A549 (cell line): ENCODE measurements at regions not wholly inside any gene's neighbourhood (a gene's known extent, or its start where the extent isn't known, plus 50 kb on each side); places are given as distances from the start of the nearest gene placed in this dataset.

Source experiments
- CBX8 ChIP-seq: fragments of 200-600 bp; sonication (generic); IDR thresholded peaks from 2 replicates; pipeline ENCODE4 v1.6.1; 2016
- CTCF ChIP-seq: fragments of >200 bp; sonication (Bioruptor Twin); formaldehyde crosslinking; IDR thresholded peaks from 3 replicates; pipeline ENCODE4 v1.5.1; 2016
- EP300 ChIP-seq, 2 experiments: fragments of >200 bp; sonication (Bioruptor Twin); formaldehyde crosslinking; IDR thresholded peaks; 2 replicates in 1 of 2; 3 replicates in 1 of 2; pipeline ENCODE4 v1.6.1; 2016 to 2017
- FOSL2 ChIP-seq, 2 experiments: fragments of 450-650 bp in 1 of 2; fragments of >200 bp in 1 of 2; sonication (Bioruptor Twin) in 1 of 2; formaldehyde crosslinking; IDR thresholded peaks; 2 replicates each; pipeline versions ENCODE4 v1.5.0 to v1.6.1; 2016 to 2020; ENCODE audit warnings: mild to moderate bottlenecking in 1 of 2, moderate library complexity in 1 of 2
- JUN ChIP-seq, 2 experiments: fragments of >200 bp; sonication (Bioruptor Twin); formaldehyde crosslinking; IDR thresholded peaks; 2 replicates in 1 of 2; 3 replicates in 1 of 2; pipeline ENCODE4 v1.6.1; 2016 to 2017
- MAFK ChIP-seq: fragments of 450-650 bp; IDR thresholded peaks from 2 replicates; pipeline ENCODE4 v1.6.1; 2014; ENCODE audit not compliant: partially characterized antibody
- POLR2A ChIP-seq: IDR thresholded peaks from 2 replicates; pipeline ENCODE4 v1.6.1; 2012; ENCODE audit warnings: mild to moderate bottlenecking, low read length
- SREBF2 ChIP-seq: fragments of 450-650 bp; IDR thresholded peaks from 2 replicates; pipeline ENCODE4 v1.6.1; 2014; ENCODE audit warnings: mild to moderate bottlenecking, moderate library complexity
- TF ChIP-seq, protein P1 (sequence below): fragments of 200-600 bp; sonication (generic); IDR thresholded peaks from 2 replicates; pipeline ENCODE4 v1.6.1; 2016; ENCODE audit warnings: antibody characterized with exemption, mild to moderate bottlenecking, moderate library complexity
- TF ChIP-seq, protein P2 (sequence below): fragments of 150-350 bp; IDR thresholded peaks from 2 replicates; pipeline ENCODE4 v1.6.1; 2014; ENCODE audit warnings: low read depth, mild to moderate bottlenecking, low read length
- TF ChIP-seq, protein P3 (sequence below): fragments of 250-450 bp; sonication (Bioruptor Pico); IDR thresholded peaks from 2 replicates; pipeline ENCODE4 v1.5.0; 2021; ENCODE audit warnings: mild to moderate bottlenecking, moderate library complexity, borderline replicate concordance
- TF ChIP-seq, protein P4 (sequence below): IDR thresholded peaks from 2 replicates; pipeline ENCODE4 v1.6.1; 2012; ENCODE audit warnings: low read depth, borderline replicate concordance

- TF ChIP-seq EP300 (IDR thresholded peaks at IDR 0.05) (no peak), CTCF (no peak), FOSL2 (IDR thresholded peaks at IDR 0.05) (no peak), FOSL2 (CRISPR knock-in tag; IDR thresholded peaks at IDR 0.05) (no peak), CBX8 (no peak), SREBF2 (no peak), POLR2A (no peak), JUN (IDR thresholded peaks at IDR 0.05) (no peak), MAFK (no peak)
- TF ChIP-seq, protein P1, sequence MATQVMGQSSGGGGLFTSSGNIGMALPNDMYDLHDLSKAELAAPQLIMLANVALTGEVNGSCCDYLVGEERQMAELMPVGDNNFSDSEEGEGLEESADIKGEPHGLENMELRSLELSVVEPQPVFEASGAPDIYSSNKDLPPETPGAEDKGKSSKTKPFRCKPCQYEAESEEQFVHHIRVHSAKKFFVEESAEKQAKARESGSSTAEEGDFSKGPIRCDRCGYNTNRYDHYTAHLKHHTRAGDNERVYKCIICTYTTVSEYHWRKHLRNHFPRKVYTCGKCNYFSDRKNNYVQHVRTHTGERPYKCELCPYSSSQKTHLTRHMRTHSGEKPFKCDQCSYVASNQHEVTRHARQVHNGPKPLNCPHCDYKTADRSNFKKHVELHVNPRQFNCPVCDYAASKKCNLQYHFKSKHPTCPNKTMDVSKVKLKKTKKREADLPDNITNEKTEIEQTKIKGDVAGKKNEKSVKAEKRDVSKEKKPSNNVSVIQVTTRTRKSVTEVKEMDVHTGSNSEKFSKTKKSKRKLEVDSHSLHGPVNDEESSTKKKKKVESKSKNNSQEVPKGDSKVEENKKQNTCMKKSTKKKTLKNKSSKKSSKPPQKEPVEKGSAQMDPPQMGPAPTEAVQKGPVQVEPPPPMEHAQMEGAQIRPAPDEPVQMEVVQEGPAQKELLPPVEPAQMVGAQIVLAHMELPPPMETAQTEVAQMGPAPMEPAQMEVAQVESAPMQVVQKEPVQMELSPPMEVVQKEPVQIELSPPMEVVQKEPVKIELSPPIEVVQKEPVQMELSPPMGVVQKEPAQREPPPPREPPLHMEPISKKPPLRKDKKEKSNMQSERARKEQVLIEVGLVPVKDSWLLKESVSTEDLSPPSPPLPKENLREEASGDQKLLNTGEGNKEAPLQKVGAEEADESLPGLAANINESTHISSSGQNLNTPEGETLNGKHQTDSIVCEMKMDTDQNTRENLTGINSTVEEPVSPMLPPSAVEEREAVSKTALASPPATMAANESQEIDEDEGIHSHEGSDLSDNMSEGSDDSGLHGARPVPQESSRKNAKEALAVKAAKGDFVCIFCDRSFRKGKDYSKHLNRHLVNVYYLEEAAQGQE = no peak
- TF ChIP-seq, protein P2, sequence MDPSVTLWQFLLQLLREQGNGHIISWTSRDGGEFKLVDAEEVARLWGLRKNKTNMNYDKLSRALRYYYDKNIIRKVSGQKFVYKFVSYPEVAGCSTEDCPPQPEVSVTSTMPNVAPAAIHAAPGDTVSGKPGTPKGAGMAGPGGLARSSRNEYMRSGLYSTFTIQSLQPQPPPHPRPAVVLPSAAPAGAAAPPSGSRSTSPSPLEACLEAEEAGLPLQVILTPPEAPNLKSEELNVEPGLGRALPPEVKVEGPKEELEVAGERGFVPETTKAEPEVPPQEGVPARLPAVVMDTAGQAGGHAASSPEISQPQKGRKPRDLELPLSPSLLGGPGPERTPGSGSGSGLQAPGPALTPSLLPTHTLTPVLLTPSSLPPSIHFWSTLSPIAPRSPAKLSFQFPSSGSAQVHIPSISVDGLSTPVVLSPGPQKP = no peak
- TF ChIP-seq, protein P3, sequence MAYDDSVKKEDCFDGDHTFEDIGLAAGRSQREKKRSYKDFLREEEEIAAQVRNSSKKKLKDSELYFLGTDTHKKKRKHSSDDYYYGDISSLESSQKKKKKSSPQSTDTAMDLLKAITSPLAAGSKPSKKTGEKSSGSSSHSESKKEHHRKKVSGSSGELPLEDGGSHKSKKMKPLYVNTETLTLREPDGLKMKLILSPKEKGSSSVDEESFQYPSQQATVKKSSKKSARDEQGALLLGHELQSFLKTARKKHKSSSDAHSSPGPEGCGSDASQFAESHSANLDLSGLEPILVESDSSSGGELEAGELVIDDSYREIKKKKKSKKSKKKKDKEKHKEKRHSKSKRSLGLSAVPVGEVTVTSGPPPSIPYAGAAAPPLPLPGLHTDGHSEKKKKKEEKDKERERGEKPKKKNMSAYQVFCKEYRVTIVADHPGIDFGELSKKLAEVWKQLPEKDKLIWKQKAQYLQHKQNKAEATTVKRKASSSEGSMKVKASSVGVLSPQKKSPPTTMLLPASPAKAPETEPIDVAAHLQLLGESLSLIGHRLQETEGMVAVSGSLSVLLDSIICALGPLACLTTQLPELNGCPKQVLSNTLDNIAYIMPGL (CRISPR knock-in tag) = no peak
- TF ChIP-seq, protein P4, sequence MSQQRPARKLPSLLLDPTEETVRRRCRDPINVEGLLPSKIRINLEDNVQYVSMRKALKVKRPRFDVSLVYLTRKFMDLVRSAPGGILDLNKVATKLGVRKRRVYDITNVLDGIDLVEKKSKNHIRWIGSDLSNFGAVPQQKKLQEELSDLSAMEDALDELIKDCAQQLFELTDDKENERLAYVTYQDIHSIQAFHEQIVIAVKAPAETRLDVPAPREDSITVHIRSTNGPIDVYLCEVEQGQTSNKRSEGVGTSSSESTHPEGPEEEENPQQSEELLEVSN = no peak
Measured at GRCh38 chr12:114286145-114286544, 119.8 kb downstream of the TBX5 start.
